Neural cell (in vitro differentiated cells): ENCODE measurements at regions not wholly inside any gene's neighbourhood (a gene's known extent, or its start where the extent isn't known, plus 50 kb on each side); places are given as distances from the start of the nearest gene placed in this dataset.

Experiments
- CTCF ChIP-seq: fragments of 450-650 bp; IDR thresholded peaks from 2 replicates; pipeline ENCODE4 v1.5.1; 2014; ENCODE audit warnings: antibody characterized with exemption, mild to moderate bottlenecking, moderate library complexity; ENCODE audit not compliant: poor library complexity, severe bottlenecking
- TAF1 ChIP-seq: IDR thresholded peaks from 2 replicates; pipeline ENCODE4 v1.6.1; 2012; ENCODE audit warnings: low read depth

- no peak for TF ChIP-seq TAF1
- no peak for TF ChIP-seq CTCF
Observed at GRCh38 chr9:119873877-119874276, 504.6 kb upstream of the BRINP1 start.
